Transverse colon (tissue), 4 donors: ENCODE measurements at regions not wholly inside any gene's neighbourhood (a gene's known extent, or its start where the extent isn't known, plus 50 kb on each side); places are given as distances from the start of the nearest gene placed in this dataset.

Experiments
- CTCF ChIP-seq, 5 experiments: fragments of 200-600 bp in 3 of 5; fragments of 450-650 bp in 2 of 5; sonication (generic) in 3 of 5; IDR thresholded peaks; 1 replicate in 2 of 5; 2 replicates in 3 of 5; pipeline ENCODE4 v1.5.1; 2016 to 2017; ENCODE audit warnings: antibody characterized with exemption in 5 of 5, inconsistent platforms in 3 of 5, mild to moderate bottlenecking in 2 of 5, moderate library complexity in 1 of 5
- EP300 ChIP-seq: sonication (generic); formaldehyde crosslinking; IDR thresholded peaks from one replicate; pipeline ENCODE4 v1.6.1; 2017; ENCODE audit warnings: antibody characterized with exemption, low read depth
- POLR2A ChIP-seq: fragments of 450-650 bp; IDR thresholded peaks from one replicate; pipeline ENCODE4 v1.6.1; 2016; ENCODE audit warnings: antibody characterized with exemption, mild to moderate bottlenecking, moderate library complexity
- POLR2AphosphoS5 ChIP-seq, 3 donors: sonication (generic); formaldehyde crosslinking; IDR thresholded peaks; one replicate each; pipeline ENCODE4 v1.6.1; 2016; ENCODE audit warnings: antibody characterized with exemption in 3 of 3

GRCh38 chr14:66196670-66197069, 289.5 kb upstream of the CCDC196 start:
- no peak for TF ChIP-seq CTCF (IDR thresholded peaks at IDR 0.05)
- no peak for TF ChIP-seq POLR2AphosphoS5 (IDR thresholded peaks at IDR 0.05)
- no peak for TF ChIP-seq POLR2A
- no peak for TF ChIP-seq EP300
